Stimulated activated CD4-positive, alpha-beta T cell treated with anti-CD3 and anti-CD28 coated beads, Interleukin-4, amount 100 ng/mL, for 4 hours (primary cell): ENCODE measurements at regions not wholly inside any gene's neighbourhood (a gene's known extent, or its start where the extent isn't known, plus 50 kb on each side); places are given as distances from the start of the nearest gene placed in this dataset.

Experiments used
- DNase-seq, 2 experiments: peaks; one replicate each; pipeline ENCODE4 v3.0.0-alpha.2; 2020

DNA sequence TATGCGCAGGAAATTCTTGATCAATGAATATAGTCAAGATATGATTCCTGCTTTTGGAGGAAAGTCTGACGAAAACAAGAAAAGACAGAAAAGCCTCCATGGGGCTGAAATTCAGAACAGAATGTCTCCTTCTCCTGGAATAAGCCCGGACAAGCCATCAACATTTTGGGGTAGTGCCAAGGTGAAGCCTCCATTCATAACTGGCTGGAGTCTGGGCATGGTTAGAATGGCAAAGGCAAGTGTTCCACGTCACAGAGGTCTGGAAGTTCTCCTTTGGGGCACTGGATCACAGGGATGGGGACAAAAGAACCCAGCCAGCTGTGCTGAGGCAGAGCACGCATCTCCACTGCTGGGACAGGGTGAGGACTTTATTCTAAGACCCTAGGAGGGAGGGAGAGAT is 505.7 kb downstream of the CMPK2 start:
- no peak for DNase-seq

DNA sequence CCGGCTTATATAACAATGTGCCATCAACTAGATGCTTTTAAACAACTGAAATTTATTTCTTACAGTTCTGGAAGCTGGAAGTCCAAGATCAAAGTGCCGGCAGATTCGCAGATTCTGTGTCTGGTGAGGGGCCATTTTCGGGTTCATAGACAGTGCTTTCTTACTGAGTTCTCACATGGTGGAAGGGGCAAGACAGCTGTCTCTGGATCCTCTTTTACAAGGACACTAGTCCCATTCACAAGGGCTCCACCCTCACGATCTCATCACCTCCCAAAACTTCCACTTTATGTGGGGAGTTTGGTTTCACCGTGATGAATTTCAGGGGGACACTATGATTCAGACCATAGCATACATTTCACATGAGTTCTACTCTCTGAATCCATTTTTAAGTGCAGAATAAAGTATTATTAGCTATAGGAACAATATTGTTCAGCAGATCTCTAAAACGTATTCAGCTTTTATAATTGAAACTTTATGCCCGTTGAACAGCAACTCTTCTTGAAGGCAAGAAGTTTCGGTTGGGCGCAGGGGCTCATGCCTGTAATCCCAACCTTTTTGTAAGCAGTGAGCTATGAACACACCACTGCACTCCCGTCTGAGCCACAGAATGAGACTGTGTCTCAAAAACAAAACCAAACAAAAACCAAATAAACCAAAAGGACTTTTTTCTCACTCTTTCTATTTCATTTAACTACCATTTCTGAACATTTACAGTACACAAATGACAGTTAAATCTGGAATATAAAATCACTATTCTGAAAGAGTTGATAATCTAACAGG is 502.8 kb downstream of the CMPK2 start:
- DNase-seq, result no peak

DNA sequence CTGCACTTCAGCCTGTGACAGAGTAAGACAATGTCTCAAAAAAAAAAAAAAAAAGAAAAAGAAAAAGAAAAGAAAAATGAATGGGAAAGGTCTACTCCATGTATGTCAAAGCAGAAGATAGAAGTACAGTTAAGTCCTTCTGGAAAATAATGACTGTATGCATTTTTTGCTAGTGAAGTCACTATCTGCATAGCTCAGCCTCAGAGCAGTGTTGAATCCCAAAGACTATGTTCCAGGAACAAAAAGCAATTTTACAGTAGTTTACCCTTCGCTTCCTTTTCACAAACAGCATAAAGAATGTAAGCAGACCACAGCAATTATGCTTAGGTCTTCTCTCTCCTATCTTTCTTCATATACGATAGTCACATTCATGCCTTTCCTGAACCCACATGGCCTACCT is 497.4 kb downstream of the CMPK2 start:
- no peak for DNase-seq

DNA sequence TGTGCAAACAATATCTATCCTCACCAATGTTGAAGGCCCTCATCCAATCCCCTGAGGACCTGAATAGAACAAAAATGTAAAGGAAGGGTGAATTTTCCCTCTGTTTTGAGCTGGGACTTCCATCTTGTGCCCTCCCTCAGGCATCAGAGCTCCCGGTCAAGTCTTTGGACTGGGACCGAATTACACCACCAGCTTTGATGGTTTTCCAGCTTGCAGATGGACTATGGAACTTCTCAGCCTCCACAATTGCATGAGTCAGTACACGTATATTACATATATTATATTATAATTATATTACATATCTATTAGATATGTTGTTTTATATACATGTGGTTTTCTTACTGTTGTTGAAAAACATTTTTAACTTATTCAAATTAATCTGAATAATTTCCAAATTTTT is 496.4 kb downstream of the CMPK2 start:
- no peak for DNase-seq

DNA sequence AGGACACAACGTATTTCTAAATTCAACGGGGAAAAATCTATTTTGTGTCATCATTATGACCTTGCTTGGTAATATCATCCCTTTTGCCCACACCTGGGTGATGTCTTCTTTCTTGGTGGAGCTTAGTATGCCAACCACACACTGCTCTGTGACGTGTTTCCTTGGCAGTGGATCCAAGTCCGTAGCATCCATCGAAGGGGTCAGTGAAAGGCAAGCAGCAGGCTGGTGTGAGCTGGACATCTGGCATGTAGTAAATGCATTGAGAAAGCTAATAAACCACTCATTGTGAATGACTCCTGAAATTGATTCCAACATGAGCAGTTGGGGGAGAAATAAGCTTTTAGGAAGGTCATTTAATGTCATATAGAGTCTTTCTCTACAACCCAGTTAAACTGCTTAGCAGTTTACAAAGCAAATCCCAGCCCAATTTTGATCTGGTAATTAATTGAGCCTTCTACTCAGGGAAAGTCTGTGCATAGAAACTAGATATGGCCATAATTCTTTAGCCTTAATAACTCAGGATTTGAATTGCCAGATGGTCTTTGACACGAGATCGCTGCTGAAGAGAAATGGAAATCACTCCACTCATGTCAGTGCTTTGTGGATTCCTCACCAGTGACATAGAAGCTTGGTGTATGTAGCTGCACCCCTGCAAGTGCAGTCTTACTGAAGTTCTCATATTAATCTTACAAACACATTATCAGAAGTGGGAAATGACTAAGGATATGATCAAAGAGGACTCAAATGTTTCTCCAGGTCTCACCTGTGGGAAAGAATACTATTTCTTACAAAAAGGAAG is 494.8 kb downstream of the CMPK2 start:
- DNase-seq, result no peak

DNA sequence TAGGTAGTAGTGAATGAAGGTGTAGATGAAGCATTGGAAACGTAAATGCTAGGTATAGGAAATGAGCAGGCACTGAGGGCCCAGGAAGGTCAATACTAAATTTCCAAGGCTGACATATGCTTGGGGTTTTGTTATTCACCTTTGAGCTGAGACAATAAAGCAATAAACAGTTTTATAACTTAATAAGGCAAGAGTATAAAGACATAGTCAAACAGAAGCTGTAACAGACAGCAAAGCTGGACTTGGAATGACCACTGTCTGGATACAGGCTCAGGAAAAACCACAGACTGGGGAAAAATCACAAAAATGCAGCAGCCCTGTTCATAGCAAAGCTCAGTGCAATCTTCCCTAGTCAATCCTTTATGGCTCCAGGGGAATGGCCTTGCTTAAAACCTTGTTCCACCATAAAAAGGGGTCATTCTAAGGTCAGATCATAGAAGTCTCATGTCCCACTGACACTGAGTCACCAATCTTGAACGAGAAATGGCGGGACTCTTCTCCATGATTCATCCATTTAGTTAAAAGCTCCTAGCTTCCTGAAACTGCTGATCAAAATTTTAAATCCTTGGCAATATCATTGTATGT is 493.3 kb downstream of the CMPK2 start:
- DNase-seq, result no peak

DNA sequence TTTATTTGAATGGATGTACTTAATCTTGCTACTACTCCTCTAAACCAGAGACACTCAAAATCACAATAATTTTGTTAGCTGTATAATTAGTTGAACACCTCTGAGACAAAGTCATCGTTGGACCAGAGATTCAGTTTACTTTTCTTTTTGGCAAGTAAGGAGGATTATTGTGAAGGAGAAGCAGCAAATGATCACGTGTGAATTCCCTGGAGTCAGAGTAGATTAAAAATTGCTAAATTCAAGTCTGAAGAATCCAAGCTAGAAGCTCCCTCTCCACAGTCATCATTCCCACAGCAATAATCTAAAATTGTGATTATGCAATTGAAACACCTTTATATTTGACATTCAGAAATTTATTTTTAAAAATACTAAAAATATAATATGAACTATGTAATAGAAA is 484.4 kb downstream of the CMPK2 start:
- DNase-seq, result no peak

DNA sequence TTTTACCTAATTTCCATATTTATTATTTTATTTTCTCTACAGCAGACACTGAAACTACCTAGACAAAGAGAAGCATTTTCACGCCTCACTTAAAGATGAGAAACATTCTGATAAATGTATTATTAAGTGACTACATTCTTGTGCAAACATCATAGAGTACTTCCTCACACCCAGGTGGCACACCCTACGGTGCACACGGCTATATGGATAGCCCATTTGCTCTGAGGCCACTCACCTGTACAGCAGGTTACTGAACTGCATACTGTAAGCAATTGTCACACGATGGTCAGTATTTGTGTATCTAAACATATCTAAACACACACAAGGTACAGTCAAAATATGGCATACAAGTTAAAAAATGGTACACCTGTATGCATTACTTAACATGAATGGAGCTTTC is 481.4 kb downstream of the CMPK2 start:
- no peak for DNase-seq

DNA sequence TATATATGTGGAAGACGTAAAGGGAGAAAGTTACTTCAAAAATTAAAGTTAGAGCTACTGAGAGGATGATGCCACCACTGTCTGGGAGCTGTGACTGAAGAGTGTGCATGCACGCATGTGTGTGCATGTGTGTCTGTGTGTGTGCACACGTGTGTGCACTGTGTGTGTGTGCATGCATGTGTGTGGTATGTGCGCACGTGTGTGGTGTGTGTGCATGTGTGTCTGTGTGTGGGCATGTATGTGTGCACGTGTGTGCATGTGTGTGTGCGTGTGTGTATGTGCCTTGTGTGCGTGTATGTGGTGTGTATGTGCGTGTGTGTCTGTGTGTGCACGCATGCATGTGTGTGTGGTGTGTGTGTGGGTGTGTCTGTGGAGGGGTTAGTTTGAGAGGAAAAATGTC is 473.4 kb downstream of the CMPK2 start:
- DNase-seq, result no peak

DNA sequence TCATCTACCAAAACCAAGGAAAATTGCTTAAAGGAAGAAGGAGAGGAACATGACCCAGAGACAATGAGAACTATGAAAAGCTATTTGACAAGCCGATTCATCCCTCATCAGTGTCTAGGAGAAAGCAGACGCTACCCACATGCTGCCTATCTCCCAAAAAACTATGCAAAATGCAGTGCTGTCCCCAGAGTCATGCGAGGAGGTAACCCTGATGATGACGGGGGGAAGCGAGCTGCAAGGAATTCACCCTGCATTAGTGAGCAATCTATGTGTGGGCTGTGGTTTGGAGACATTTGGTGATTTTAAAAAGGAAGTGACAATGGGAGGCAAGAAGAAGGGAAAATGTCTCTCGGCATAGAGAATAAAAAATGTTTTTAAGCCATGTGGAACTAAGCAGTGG is 472.7 kb downstream of the CMPK2 start:
- DNase-seq, result no peak

DNA sequence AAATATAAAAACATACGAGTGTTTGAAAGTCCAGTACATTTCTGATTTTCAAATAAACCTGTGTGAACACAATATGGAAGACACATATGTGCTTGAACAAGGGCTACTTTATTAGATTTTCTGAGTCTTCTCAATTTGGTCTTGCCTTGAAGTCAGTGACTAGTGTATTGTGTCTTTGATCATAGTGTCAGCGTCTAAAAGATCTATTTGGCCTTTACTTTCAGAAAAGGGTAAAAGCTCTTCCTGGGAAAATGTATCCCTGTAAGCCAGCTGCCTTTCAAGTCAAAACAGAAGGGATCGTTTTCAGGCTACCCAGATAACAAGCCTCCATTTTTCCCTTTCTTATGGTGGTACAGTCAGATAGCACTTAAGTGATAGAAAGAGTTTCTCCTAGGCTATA is 471.9 kb downstream of the CMPK2 start:
- DNase-seq, result no peak

DNA sequence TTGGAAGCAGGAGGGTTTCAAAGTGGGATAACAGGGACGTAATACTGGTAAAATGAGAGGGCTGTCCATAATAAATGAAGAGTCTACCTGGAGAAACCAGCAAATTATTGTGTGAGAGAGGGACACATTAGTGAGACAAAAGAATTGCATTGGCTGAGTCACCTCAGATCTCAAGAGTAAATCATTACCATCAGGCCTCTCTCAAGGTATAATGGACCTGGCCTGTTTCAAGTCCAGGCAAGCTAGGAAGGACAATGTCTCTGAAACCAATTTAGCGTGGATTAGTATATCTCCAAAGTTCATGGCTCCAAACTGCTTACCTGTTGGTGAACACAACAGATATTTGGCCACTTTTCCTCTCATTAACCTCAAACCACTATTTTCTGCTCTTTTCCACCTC is 471.4 kb downstream of the CMPK2 start:
- no peak for DNase-seq

DNA sequence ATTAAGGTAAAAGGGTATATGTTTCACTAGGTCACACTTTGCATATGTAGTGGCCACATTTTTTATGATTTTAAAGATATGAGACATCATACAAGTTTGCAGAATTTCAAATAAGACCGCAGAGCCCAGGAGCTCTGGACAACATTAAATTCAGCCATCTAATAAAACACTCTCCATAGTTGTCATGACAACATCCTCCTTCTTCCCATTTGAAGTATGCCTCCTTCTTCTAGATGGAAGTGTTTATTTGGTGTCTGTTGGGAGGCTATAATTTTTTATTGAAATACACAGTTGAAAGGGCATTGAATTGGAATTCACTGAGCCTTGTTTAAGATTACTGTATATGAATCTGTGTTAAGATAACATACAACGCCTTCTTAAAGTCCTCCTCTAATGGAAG is 467.3 kb downstream of the CMPK2 start:
- DNase-seq, result no peak

DNA sequence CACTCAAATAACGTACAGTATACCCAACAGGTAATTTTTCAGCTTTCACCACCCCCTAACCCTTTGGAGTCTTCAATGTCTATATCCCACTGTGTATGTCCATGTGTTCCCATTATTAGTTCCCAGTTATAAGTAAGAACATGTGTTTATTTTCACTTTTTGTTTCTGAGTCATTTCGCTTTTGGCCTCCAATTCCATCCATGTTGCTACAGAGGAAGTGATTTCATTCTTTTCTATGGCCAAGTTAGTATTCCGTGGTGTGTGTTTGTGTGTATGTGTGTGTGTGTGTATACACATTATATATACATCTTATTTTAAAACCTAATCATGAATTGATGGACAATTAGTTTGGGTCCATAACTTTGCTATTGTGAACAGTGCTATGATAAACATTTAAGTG is 464.4 kb downstream of the CMPK2 start:
- DNase-seq, result no peak

DNA sequence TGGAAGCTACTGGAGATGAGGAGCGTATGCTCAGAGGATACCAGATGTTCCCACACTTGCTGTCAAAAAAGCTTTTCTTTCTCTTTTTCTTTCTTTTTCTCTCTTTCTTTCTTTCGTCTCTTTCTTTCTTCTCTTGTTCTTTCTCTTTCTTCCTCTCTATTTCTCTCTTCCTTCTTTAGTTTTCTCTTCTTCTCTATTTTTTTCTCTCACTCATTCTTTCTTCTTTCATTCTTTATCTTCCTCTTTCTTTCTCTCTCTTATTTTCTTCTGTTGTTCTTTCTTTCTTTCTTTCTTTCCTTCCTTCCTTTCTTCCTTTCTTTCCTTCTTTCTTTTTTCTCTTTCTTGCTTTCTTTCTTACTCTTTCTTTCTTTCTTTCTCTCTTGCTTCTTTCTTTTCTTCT is 457.6 kb downstream of the CMPK2 start:
- no peak for DNase-seq

DNA sequence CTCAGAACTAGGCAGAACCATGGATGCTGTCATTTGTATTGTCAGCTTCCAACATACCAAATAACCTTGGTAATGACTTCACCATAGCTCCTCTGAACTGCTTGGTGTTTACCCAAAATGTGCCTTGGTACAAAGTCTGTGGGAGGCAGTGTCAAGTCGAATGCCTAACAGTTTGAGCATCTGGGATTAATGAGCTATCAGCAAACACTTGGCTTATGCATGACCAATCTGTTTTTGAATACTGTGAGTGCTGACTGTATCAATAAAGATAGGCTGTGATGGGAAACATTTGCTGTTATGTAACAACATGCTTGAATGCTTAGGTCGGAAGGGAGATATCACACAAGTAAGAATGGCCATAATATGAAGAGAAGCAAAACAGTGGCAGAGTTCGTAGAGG is 455.4 kb downstream of the CMPK2 start:
- no peak for DNase-seq

DNA sequence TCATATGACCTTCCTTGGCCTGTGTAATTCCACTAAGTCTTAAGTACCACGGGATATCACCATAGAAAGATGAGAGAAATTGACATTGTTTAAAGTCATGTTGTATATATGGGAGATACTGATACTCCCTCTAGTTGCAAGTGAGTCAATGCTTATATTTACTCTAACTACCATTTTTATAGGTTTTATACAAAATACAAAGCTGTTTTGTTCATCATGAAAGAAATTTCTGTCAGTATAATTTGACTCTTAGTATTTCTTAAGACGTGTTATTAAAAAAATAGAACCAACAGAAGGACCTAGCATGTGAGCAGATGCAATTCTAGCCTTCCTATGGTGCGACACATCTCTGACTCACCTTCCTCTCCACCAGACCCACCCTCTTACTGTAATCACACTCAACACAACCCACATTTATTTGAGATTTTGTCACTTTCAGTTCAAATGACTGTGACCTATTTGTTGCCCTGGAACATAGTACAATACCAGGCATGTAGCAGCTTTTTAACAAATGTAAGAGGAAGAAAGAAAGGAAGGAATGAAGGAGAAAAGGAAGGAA is 453.1 kb downstream of the CMPK2 start:
- no peak for DNase-seq

DNA sequence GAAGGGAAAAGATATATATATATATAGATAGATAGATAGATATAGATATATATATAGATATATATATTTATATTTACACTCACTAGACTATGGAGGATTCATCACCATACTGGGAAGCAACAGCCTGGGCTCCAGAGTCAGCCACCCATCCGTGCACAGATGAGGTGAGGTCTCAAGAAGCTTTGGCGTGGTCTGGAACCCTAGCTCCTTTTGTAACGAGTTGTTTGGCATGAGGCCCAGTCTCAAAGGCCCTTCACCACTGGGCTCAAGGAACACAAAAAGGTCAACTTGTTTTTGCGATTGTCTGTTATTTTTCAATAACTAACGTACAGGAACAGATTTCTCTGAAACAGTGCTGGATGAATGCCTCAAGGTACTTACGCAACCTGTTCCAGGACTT is 448.7 kb downstream of the CMPK2 start:
- no peak for DNase-seq

DNA sequence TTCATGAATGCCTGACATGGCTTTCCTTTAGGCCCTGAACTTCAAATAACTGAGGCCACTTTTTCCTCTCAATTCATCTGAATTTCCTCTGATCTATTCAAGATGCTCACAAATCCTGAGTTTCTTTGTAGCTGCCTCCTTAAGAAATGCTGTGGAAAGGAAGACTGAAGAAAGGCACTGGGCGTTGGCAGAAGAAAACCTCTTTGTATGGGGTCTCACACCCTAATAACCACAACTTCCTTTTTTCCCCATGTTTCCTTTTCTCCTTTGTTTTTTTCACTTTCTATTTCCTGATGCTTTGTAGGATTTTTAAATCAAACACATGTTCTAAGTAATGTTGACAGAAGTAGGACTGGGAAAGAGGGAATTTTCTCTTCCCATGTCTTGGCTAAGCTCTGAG is 447.4 kb downstream of the CMPK2 start:
- DNase-seq, result no peak

DNA sequence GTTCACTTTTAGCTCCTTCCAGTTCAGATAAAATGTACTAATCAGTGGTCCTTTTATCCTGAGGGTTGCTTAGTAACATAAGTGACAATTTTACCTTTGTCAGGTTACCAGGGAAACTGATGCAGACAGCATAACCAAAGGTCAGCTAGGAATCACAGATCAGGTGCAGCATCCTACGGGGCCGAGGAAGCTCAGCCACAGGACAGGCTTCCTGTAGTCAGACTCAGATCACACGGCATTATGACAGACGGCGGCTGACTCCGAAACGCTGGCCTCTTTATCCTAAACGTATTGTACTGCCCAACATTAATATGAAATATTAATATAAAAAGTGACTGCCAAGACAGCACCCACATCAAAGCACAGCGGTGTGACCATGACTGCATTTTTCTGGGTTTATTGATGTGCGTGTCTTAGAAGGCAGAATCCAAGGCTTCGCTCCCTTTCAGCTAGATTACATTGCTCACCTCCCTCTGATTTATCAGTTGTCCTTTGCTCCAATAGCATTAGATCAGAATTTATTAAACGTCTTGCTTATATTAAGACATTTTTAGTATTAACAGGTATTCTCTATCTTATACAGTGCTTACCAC is 444.5 kb downstream of the CMPK2 start:
- no peak for DNase-seq

DNA sequence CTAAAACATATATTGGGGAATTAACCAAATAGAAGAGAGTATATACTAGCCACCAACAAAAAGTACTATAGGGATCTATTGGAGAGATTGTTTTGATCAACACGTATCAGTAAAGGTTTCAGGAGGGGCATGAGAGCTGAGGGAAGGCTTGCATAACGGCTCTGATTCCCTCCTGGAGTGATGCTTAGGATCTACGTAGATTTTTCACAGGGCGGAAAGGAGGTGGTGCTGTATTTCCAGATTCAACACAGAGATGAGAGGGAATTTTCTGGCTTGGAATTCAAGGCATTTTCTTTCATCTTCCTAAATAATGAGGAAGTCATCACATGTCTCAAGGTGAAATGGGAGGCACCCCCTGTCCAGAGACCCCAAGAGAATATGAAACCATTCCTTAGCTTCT is 443.8 kb downstream of the CMPK2 start:
- no peak for DNase-seq

DNA sequence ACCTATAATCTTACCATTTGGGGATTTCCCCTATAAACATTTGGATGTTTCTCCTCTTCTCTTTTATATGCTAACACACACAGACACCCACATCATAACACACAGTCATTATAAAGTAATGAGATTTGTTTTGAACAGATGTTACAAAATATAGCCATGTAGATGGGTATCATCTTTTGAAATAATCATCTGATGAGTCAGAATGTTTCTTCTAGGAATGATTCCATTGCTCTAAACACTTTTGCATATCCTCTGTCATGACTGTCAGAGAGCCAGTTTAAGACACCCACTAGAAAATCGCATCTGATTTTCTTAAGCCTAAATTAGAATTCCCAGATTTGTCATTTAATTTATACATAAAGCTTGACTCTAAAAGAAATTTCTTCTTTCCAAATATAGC is 442.6 kb downstream of the CMPK2 start:
- DNase-seq, result no peak

DNA sequence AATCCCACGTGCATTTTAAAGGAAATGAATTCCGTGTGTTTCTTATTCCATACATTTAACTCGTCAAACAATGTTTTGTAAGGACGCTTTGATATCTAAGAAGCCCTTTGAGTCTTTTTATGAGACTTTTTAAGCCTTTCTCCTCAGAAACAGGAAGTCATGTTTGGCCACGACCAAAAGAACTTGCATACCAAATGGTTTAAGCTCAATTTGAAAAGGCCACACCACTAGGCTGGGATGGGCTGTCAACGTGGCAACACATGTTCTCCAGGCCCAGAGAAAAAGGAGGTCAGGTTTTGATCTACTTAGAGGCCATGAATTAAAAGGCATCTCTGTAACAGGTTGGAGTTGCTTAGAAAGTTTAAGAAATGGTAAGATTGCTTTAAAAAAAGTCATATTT is 441.8 kb downstream of the CMPK2 start:
- DNase-seq, result no peak

DNA sequence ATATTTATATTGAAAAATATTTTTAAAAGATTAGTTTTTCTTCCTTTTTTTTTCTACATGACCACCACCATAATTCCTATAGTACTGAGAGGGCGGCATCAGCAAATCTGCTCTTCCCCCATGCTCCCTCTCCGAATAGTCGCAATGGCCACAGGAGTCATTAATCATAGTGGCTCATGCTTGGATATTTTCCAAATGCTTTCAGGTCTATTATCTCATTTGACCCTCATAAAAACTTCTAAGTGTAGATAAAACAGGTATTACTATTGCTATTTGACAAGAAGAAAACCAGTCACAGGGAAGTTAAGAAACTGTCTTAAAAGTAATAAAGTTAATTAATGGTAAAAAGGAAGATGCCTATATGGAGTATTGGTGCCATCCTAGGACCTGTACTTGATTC is 440.7 kb downstream of the CMPK2 start:
- DNase-seq, result no peak
